ENCODE measurements at regions not wholly inside any gene's neighbourhood (a gene's known extent, or its start where the extent isn't known, plus 50 kb on each side); places are given as distances from the start of the nearest gene placed in this dataset.

- Histone ChIP-seq H3K27me3 (ENCODE audit: insufficient read depth, low read length) (no peaks in the 10 kb centered on the region), H4K91ac (ENCODE audit: insufficient read length, low read depth, low read length) (no peak overlapping the region), H4K5ac (ENCODE audit: insufficient read length, low read depth, low read length) (no peak overlapping the region), H2BK120ac (ENCODE audit: low read depth, low read length, poor library complexity, severe bottlenecking) (no peak overlapping the region), H3K9me3 (ENCODE audit: control insufficient read depth, low read depth, low read length) (peaks cover 11% of the 10 kb centered on the region), H3K4ac (ENCODE audit: low read depth, low read length) (no peak overlapping the region), H2BK12ac (ENCODE audit: insufficient read length, low read depth, low read length) (no peak overlapping the region), H3T11ph (ENCODE audit: low read length) (no peak overlapping the region), H3K23me2 (ENCODE audit: insufficient read length, low read depth, low read length, poor library complexity, severe bottlenecking) (no peaks in the 10 kb centered on the region), H2BK20ac (ENCODE audit: low read depth, low read length, poor library complexity, severe bottlenecking) (no peak overlapping the region), H3K79me1 (ENCODE audit: insufficient read depth, low read depth, low read length, poor library complexity, severe bottlenecking) (no peaks in the 10 kb centered on the region), H3K4me1 (ENCODE audit: insufficient read depth, low read length) (no peaks in the 10 kb centered on the region), H3K4me2 (ENCODE audit: insufficient read depth, insufficient read length, low read length) (no peak overlapping the region), H2BK5ac (ENCODE audit: insufficient read length, low read length) (no peak overlapping the region), H3K79me2 (ENCODE audit: insufficient read depth, low read length) (no peaks in the 10 kb centered on the region), H4K20me1 (ENCODE audit: control insufficient read depth, insufficient read depth, insufficient read length) (no peaks in the 10 kb centered on the region), H3K27ac (ENCODE audit: insufficient read length, low read depth, low read length) (no peak overlapping the region), H3K9ac (ENCODE audit: extremely low read depth, insufficient read length, low read length) (no peak overlapping the region), H3K56ac (ENCODE audit: insufficient read length, low read depth, low read length) (no peak overlapping the region), H2AK5ac (ENCODE audit: insufficient read length, low read length) (no peak overlapping the region), H2BK15ac (ENCODE audit: low read depth, low read length) (no peak overlapping the region), H2AFZ (ENCODE audit: low read length) (no peak overlapping the region), H3K23ac (ENCODE audit: insufficient read length, low read depth, low read length) (no peak overlapping the region), H3K18ac (ENCODE audit: insufficient read length, low read depth, low read length) (no peak overlapping the region), H4K8ac (replicated peaks; ENCODE audit: insufficient read length, low read depth, low read length) (no peak overlapping the region), H3K14ac (ENCODE audit: insufficient read depth, low read length) (no peak overlapping the region)
- Mint-ChIP-seq H3K36me3 (ENCODE audit: insufficient read depth in 1 of 3, low read depth in 3 of 3) (peaks cover 6 to 13% (median 7%) of the 10 kb centered on the region in 3 experiments), H3K27ac (no peak overlapping the region), H3K27me3 (ENCODE audit: low read depth) (no peaks in the 10 kb centered on the region; the same call in 1 of the 2 replicates), H3K4me1 (0 out of 4 replicates have a peak, but pooled peaks cover 0 to 2% of the 10 kb centered on the region in 2 experiments), H3K9me3 (peaks cover 12 to 17% of the 10 kb centered on the region in 2 experiments), H3K4me3 (no peak overlapping the region)
- no peak for TF ChIP-seq CTCF (conservative IDR thresholded peaks at IDR 0.05)
- DNase-seq: no peak
- WGBS (ENCODE audit: extremely low coverage, insufficient read length, low lambda C conversion rate): no CpG with 5 or more reads among the region's 2 CpGs
Observed at GRCh38 chr13:34793301-34793700, 148.8 kb upstream of the NBEA start.

All from H9 (cell line).